ENCODE measurements at regions not wholly inside any gene's neighbourhood (a gene's known extent, or its start where the extent isn't known, plus 50 kb on each side); places are given as distances from the start of the nearest gene placed in this dataset.

- no peaks in the 10 kb centered on the region for H3K4me1 ChIP-seq (ENCODE audit: control insufficient read depth, extremely low read depth, insufficient read depth, low read length)
- BruUV-seq (replicated peaks) = no TSS peak
- no peaks in the 10 kb centered on the region for H3K9me1 ChIP-seq (replicated peaks; ENCODE audit: control insufficient read depth, extremely low read depth, insufficient read depth, low read length)
- H4K20me1 ChIP-seq (replicated peaks; ENCODE audit: control insufficient read depth, extremely low read depth, insufficient read depth, low read length) = no peaks in the 10 kb centered on the region
- no peaks in the 10 kb centered on the region for H3K36me3 ChIP-seq (ENCODE audit: control insufficient read depth in 2 of 2, extremely low read depth in 1 of 2, insufficient read depth in 2 of 2, low read length in 2 of 2)
- DNase-seq (ENCODE audit: low read depth, low spot score) (no peak), FAIRE-seq (no peak)
- H3K9ac ChIP-seq (replicated peaks; ENCODE audit: extremely low read depth, insufficient read depth, low read length) = no peak overlapping the region
- no peak overlapping the region for H3K4me2 ChIP-seq (ENCODE audit: insufficient read depth, low read length)
- H3K4me3 ChIP-seq (replicated peaks in 1 of 3; ENCODE audit: insufficient read depth in 1 of 3, low read depth in 1 of 3, low read length in 3 of 3) = no peak overlapping the region
- TF ChIP-seq POLR2AphosphoS5 (IDR thresholded peaks at IDR 0.05; ENCODE audit: insufficient read depth, low read depth, low read length) (no peak), JUN (IDR thresholded peaks at IDR 0.05; ENCODE audit: borderline replicate concordance, insufficient read depth, insufficient read length, low read depth) (no peak), EZH2 (IDR thresholded peaks at IDR 0.05; ENCODE audit: borderline replicate concordance, low read depth, low read length, severe bottlenecking) (no peak), MAX (IDR thresholded peaks at IDR 0.05; ENCODE audit: insufficient read depth, insufficient read length) (no peak), GATA2 (IDR thresholded peaks at IDR 0.05; ENCODE audit: insufficient read depth, insufficient read length, low read depth, low read length) (no peak), POLR2A (IDR thresholded peaks at IDR 0.05; ENCODE audit: low read depth, low read length) (no peak), CTCF (IDR thresholded peaks at IDR 0.05; ENCODE audit: extremely low read depth in 1 of 2, insufficient read depth in 1 of 2, low read depth in 1 of 2, low read length in 2 of 2) (no peak), FOS (IDR thresholded peaks at IDR 0.05; ENCODE audit: borderline replicate concordance, insufficient read depth, low read length) (no peak), MYC (IDR thresholded peaks at IDR 0.05; ENCODE audit: low read depth, low read length) (no peak)
- dilution Hi-C loops (cut with MboI; ENCODE audit: extremely low pct_ligation_motif_present, low sequenced_read_pairs) (no loop called here), intact Hi-C loops (cut with micrococcal nuclease) (no loop called here)
- no peaks in the 10 kb centered on the region for H3K79me2 ChIP-seq (ENCODE audit: control insufficient read depth, insufficient read depth, low read length)
- no peak overlapping the region for H3K27ac ChIP-seq (ENCODE audit: insufficient read depth, low read depth, low read length)
- no peak overlapping the region for H2AFZ ChIP-seq (ENCODE audit: low read depth, low read length)
- ChIA-PET CTCF (interaction anchor here (1.2 kb wide), 1 partner anchor 10 kb away, joined by 5 read pairs; no protein-coding TSS in a partner anchor), POLR2A (no interaction called here)
- no peaks in the 10 kb centered on the region for H3K9me3 ChIP-seq (replicated peaks; ENCODE audit: control insufficient read depth, insufficient read depth, low read length)
- no peaks in the 10 kb centered on the region for H3K27me3 ChIP-seq (ENCODE audit: control insufficient read depth in 2 of 2, insufficient read depth in 2 of 2, low read length in 2 of 2)
These were observed 72.2 kb upstream of the KYNU start for GRCh38 chr2:142805244-142805643.

All from endothelial cell of umbilical vein (primary cell).